ENCODE measurements at regions not wholly inside any gene's neighbourhood (a gene's known extent, or its start where the extent isn't known, plus 50 kb on each side); places are given as distances from the start of the nearest gene placed in this dataset.

DNA sequence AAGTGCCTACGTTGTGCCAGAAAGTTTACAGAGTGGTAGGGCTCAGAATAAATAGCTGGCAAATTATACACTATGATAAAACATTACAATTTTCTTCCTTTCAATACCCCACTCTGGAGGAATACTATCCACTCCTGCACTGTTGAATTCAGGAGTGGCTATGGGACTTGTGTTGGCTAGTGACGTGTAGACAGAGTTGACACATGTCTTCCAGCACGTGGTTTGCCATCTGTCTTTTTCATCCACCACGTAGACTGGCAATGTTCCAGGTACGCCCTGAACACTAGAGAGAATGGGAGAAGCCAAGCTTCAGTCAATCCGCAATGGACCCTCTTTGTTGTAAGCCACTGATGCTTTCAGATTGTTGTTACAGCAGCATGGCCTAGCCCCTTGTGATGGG lies 168.8 kb upstream of the RBPJ start (continued):
- no peak for TF ChIP-seq KDM1A (IDR thresholded peaks at IDR 0.05; ENCODE audit: borderline replicate concordance, low read length)
- no peak for TF ChIP-seq SRF (IDR thresholded peaks at IDR 0.05; ENCODE audit: low read depth, low read length)
- TF ChIP-seq KDM5A (IDR thresholded peaks at IDR 0.05; ENCODE audit: low read length) = no peak
- no peak for TF ChIP-seq EGR1 (IDR thresholded peaks at IDR 0.05; ENCODE audit: borderline replicate concordance, low read depth, low read length)
- TF ChIP-seq TCF12 (IDR thresholded peaks at IDR 0.05; ENCODE audit: low read depth, low read length) = no peak
- TF ChIP-seq RBBP5 (IDR thresholded peaks at IDR 0.05; ENCODE audit: borderline replicate concordance, low read depth, low read length) = no peak
- TF ChIP-seq CHD2 (IDR thresholded peaks at IDR 0.05; ENCODE audit: low read length) = no peak
- TF ChIP-seq, protein P1, sequence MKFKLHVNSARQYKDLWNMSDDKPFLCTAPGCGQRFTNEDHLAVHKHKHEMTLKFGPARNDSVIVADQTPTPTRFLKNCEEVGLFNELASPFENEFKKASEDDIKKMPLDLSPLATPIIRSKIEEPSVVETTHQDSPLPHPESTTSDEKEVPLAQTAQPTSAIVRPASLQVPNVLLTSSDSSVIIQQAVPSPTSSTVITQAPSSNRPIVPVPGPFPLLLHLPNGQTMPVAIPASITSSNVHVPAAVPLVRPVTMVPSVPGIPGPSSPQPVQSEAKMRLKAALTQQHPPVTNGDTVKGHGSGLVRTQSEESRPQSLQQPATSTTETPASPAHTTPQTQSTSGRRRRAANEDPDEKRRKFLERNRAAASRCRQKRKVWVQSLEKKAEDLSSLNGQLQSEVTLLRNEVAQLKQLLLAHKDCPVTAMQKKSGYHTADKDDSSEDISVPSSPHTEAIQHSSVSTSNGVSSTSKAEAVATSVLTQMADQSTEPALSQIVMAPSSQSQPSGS (IDR thresholded peaks at IDR 0.05; ENCODE audit: low read length) = no peak

Measured in H1 (cell line).